Heart left ventricle (tissue), 16 donors: ENCODE measurements at regions not wholly inside any gene's neighbourhood (a gene's known extent, or its start where the extent isn't known, plus 50 kb on each side); places are given as distances from the start of the nearest gene placed in this dataset.

ENCODE experiments used
- ATAC-seq, 4 donors: fragments of 200-7000 bp; cut with Tn5 transposase; one replicate each; pipeline ENCODE4 v1.9.1; 2020 to 2022; ENCODE audit warnings: moderate library complexity in 4 of 4, mild to moderate bottlenecking in 3 of 4, moderate number of reproducible peaks in 1 of 4
- DNase-seq, 5 donors: peaks; one replicate each; pipeline ENCODE4 v3.0.0-alpha.2; 2020
- H3K27ac ChIP-seq, 12 donors: fragments of 200-600 bp; sonication (generic) in 4 of 12; one replicate each; pipeline versions ENCODE4 v1.5.0 to v1.8.0; 2016 to 2022; ENCODE audit warnings: mild to moderate bottlenecking in 2 of 12
- H3K27me3 ChIP-seq, 9 donors: fragments of 200-600 bp; sonication (generic) in 2 of 9; one replicate each; pipeline versions ENCODE4 v1.5.1 to v1.8.0; 2016 to 2022; ENCODE audit warnings: mild to moderate bottlenecking in 3 of 9
- H3K36me3 ChIP-seq, 9 donors: fragments of 200-600 bp; sonication (generic) in 2 of 9; one replicate each; pipeline versions ENCODE4 v1.5.0 to v1.8.0; 2018 to 2022; ENCODE audit warnings: mild to moderate bottlenecking in 2 of 9
- H3K4me1 ChIP-seq, 12 donors: fragments of 200-600 bp; sonication (generic) in 4 of 12; one replicate each; pipeline versions ENCODE4 v1.5.0 to v1.8.0; 2016 to 2022; ENCODE audit warnings: mild to moderate bottlenecking in 3 of 12
- H3K4me3 ChIP-seq, 12 donors: fragments of 200-600 bp; sonication (generic) in 4 of 12; one replicate each; pipeline versions ENCODE4 v1.5.0 to v1.8.0; 2017 to 2022; ENCODE audit warnings: mild to moderate bottlenecking in 9 of 12, moderate library complexity in 4 of 12
- H3K9me3 ChIP-seq, 12 donors: fragments of 200-600 bp; sonication (generic) in 4 of 12; one replicate each; pipeline versions ENCODE4 v1.5.0 to v1.8.0; 2016 to 2022; ENCODE audit warnings: mild to moderate bottlenecking in 1 of 12
- CTCF ChIP-seq, 12 donors: fragments of 200-600 bp; sonication (generic) in 4 of 12; IDR thresholded peaks; one replicate each; pipeline versions ENCODE4 v1.5.0 to v1.8.0; 2018 to 2022; ENCODE audit warnings: antibody characterized with exemption in 12 of 12, mild to moderate bottlenecking in 5 of 12
- POLR2A ChIP-seq, 2 donors: fragments of 450-650 bp; IDR thresholded peaks; one replicate each; pipeline ENCODE4 v1.6.1; 2017; ENCODE audit warnings: antibody characterized with exemption in 2 of 2, mild to moderate bottlenecking in 2 of 2, moderate library complexity in 2 of 2
- WGBS, 4 donors: extraction: QIAGEN DNeasy Blood & Tissue Kit in 2 of 4; methylation state at CpG; one replicate each; pipeline versions ENCODE4 v1.1.5 to v1.1.7; 2013 to 2018; 5-methylcytosine and 5-hydroxymethylcytosine counted together
- intact Hi-C, 10 donors: fragments of 100-400 bp; cut with DNase I; formaldehyde crosslinking; loops; one replicate each; pipeline versions ENCODE4 v1.11.1 to v1.14.2; 2022
- donor health status: ischemic (EF 13 %, LVEDD 7.1; RV severe dilation, severe dysfunction).
- donor health status: healthy with polysubstance abuse.
- donor health status: DM: no; HTN: yes; CAD: no.
- donor health status: DM: no; HTN: no; CAD: no.
- donor health status: ischemic (EF 25% LVEDD 6.9; RV normal size, moderate dysfunction).
- donor health status: ischemic (EF 25% LVEDD 5.7; RV mildly dilated, moderate dysfunction).
- donor health status: healthy.
- donor health status: DM: yes; HTN: yes; CAD: no.
- donor health status: ischemic (EF 35%, LVEDD 5.7; RV mildly dilated, moderate dysfunction).
- donor health status: nonischemic (EF 11% LVEDD 7.7; RV severe dilation, severe dysfunction).
- donor health status: DM: yes; HTN: yes; CAD: no.
- donor health status: PGD.
- donor health status: ischemic (EF 29% LVEDD 5.4; RV normal size, mild dysfunction).
- donor health status: nonischemic (EF 23%, LVEDD 6.1; RV moderate dilation, normal function).

- Histone ChIP-seq H3K4me3 (no peak overlapping the region), H3K4me1 (no peaks in the 10 kb centered on the region), H3K27me3 (no peaks in the 10 kb centered on the region), H3K9me3 (no peaks in the 10 kb centered on the region), H3K27ac (no peak overlapping the region), H3K36me3 (no peaks in the 10 kb centered on the region)
- TF ChIP-seq POLR2A (IDR thresholded peaks at IDR 0.05) (no peak), CTCF (IDR thresholded peaks at IDR 0.05) (no peak)
- no peak for DNase-seq
- intact Hi-C loops = no loop called here
- 76 to 86% (median 79%) methylated on average over 14 to 16 of the region's 16 CpGs for WGBS, 4 donors
- ATAC-seq = no peak
Observed at GRCh38 chr10:118816471-118817168, 61.9 kb upstream of the CACUL1 start.

- intact Hi-C loops = no loop called here
- no peak for TF ChIP-seq CTCF (IDR thresholded peaks at IDR 0.05)
- no peak for TF ChIP-seq POLR2A (IDR thresholded peaks at IDR 0.05)
- H3K4me3 ChIP-seq = no peak overlapping the region
- H3K36me3 ChIP-seq = no peaks in the 10 kb centered on the region
- DNase-seq (no peak), ATAC-seq (no peak)
- no peak overlapping the region for H3K27ac ChIP-seq
- H3K9me3 ChIP-seq = no peaks in the 10 kb centered on the region
- 84 to 91% (median 88%) methylated on average over 18 of the region's 18 CpGs for WGBS, 4 donors
- no peaks in the 10 kb centered on the region for H3K27me3 ChIP-seq
- H3K4me1 ChIP-seq = no peaks in the 10 kb centered on the region
Observed at GRCh38 chr10:118817328-118818068, 62.7 kb upstream of the CACUL1 start.

- intact Hi-C loops = no loop called here
- H3K36me3 ChIP-seq = no peaks in the 10 kb centered on the region
- ATAC-seq (peak; percentile 42 to 59 (median 55)), DNase-seq (peak in 2 of 5 donors; percentile 52 to 57)
- H3K4me1 ChIP-seq = no peaks in the 10 kb centered on the region
- no peak overlapping the region for H3K27ac ChIP-seq
- TF ChIP-seq POLR2A (IDR thresholded peaks at IDR 0.05) (no peak), CTCF (IDR thresholded peaks at IDR 0.05) (no peak)
- no peaks in the 10 kb centered on the region for H3K27me3 ChIP-seq
- H3K4me3 ChIP-seq = no peak overlapping the region
- H3K9me3 ChIP-seq = no peaks in the 10 kb centered on the region
- 61 to 73% (median 63%) methylated on average over 10 to 17 of the region's 17 CpGs for WGBS, 4 donors
Observed at GRCh38 chr10:118818621-118819221, 64.0 kb upstream of the CACUL1 start.
